Brain microvascular endothelial cell (primary cell): ENCODE measurements at regions not wholly inside any gene's neighbourhood (a gene's known extent, or its start where the extent isn't known, plus 50 kb on each side); places are given as distances from the start of the nearest gene placed in this dataset.

Experiments
- DNase-seq: peaks from one replicate; pipeline ENCODE4 v3.0.0-alpha.2; 2020
- H3K27ac ChIP-seq: fragments of 250-450 bp; sonication (Bioruptor Pico); 2 replicates; pipeline ENCODE4 v1.5.1; 2020; ENCODE audit warnings: mild to moderate bottlenecking, moderate library complexity
- H3K27me3 ChIP-seq: fragments of 250-450 bp; sonication (Bioruptor Pico); replicated peaks from 2 replicates; pipeline ENCODE4 v1.5.1; 2020; ENCODE audit warnings: mild to moderate bottlenecking
- H3K36me3 ChIP-seq: fragments of 250-450 bp; sonication (Bioruptor Pico); replicated peaks from 2 replicates; pipeline ENCODE4 v1.5.1; 2020; ENCODE audit warnings: mild to moderate bottlenecking
- H3K4me3 ChIP-seq: 2 replicates; pipeline ENCODE4 v1.5.1; 2011; ENCODE audit warnings: low read depth, mild to moderate bottlenecking, control low read depth, low read length, moderate library complexity
- CTCF ChIP-seq: IDR thresholded peaks from 2 replicates; pipeline ENCODE4 v1.5.1; 2011; ENCODE audit warnings: low read depth, mild to moderate bottlenecking, moderate library complexity, low read length, control low read depth, inconsistent platforms; ENCODE audit errors: missing control alignments
- in situ Hi-C: cut with HindIII; loops from 2 replicates; pipeline ENCODE4 v1.10.0; 2017; ENCODE audit warnings: low sequenced_read_pairs, low pct_ligation_motif_present

GRCh38 chr7:10239695-10240345 is 733.9 kb upstream of the PHF14 start:
- DNase-seq, result no peak
- H3K36me3 ChIP-seq, result no peaks in the 10 kb centered on the region
- no peak for TF ChIP-seq CTCF
- in situ Hi-C loops, result no loop called here
- no peak overlapping the region for H3K4me3 ChIP-seq
- H3K27me3 ChIP-seq, result no peaks in the 10 kb centered on the region
- H3K27ac ChIP-seq, result no peak overlapping the region

GRCh38 chr7:10245406-10245805 is 728.3 kb upstream of the PHF14 start:
- no peak overlapping the region for H3K4me3 ChIP-seq
- H3K36me3 ChIP-seq, result no peaks in the 10 kb centered on the region
- no peak overlapping the region for H3K27ac ChIP-seq
- DNase-seq, result no peak
- TF ChIP-seq CTCF, result no peak
- in situ Hi-C loops, result no loop called here
- H3K27me3 ChIP-seq, result no peaks in the 10 kb centered on the region

- H3K27me3 ChIP-seq, result no peaks in the 10 kb centered on the region
- no peak overlapping the region for H3K4me3 ChIP-seq
- no peaks in the 10 kb centered on the region for H3K36me3 ChIP-seq
- TF ChIP-seq CTCF, result no peak
- DNase-seq, result no peak
- H3K27ac ChIP-seq, result no peak overlapping the region
- in situ Hi-C loops, result no loop called here
Measured at GRCh38 chr7:10257438-10257837, 716.2 kb upstream of the PHF14 start.

GRCh38 chr7:10266976-10267375 is 706.7 kb upstream of the PHF14 start:
- in situ Hi-C loops, result no loop called here
- Histone ChIP-seq H3K36me3 (no peaks in the 10 kb centered on the region), H3K27ac (no peak overlapping the region), H3K27me3 (no peaks in the 10 kb centered on the region), H3K4me3 (no peak overlapping the region)
- TF ChIP-seq CTCF, result no peak
- no peak for DNase-seq

GRCh38 chr7:10268034-10268433 is 705.6 kb upstream of the PHF14 start:
- in situ Hi-C loops, result no loop called here
- no peak overlapping the region for H3K27ac ChIP-seq
- DNase-seq, result no peak

More at GRCh38 chr7:10268034-10268433, 705.6 kb upstream of the PHF14 start:
- Histone ChIP-seq H3K36me3 (no peaks in the 10 kb centered on the region), H3K4me3 (no peak overlapping the region), H3K27me3 (no peaks in the 10 kb centered on the region)
- no peak for TF ChIP-seq CTCF
